HEK293 (cell line): ENCODE measurements at regions not wholly inside any gene's neighbourhood (a gene's known extent, or its start where the extent isn't known, plus 50 kb on each side); places are given as distances from the start of the nearest gene placed in this dataset.

ENCODE experiments used
- HOXD13 ChIP-seq: sonication (generic); formaldehyde crosslinking; IDR thresholded peaks from 2 replicates; pipeline ENCODE4 v1.8.0; 2022; ENCODE audit warnings: missing genetic modification reagents, borderline replicate concordance
- KLF10 ChIP-seq: fragments of 450-650 bp; IDR thresholded peaks from 2 replicates; pipeline ENCODE4 v1.5.1; 2018; ENCODE audit warnings: missing biosample characterization, mild to moderate bottlenecking, missing genetic modification characterization
- MEIS1 ChIP-seq: sonication (generic); formaldehyde crosslinking; IDR thresholded peaks from 2 replicates; pipeline ENCODE4 v1.8.1; 2022; ENCODE audit warnings: missing genetic modification reagents, mild to moderate bottlenecking, borderline replicate concordance
- OVOL3 ChIP-seq: fragments of 450-650 bp; formaldehyde crosslinking; IDR thresholded peaks from 2 replicates; pipeline ENCODE4 v1.5.1; 2016; ENCODE audit warnings: missing biosample characterization, missing genetic modification characterization
- PRDM1 ChIP-seq: fragments of 450-650 bp; formaldehyde crosslinking; IDR thresholded peaks from 2 replicates; pipeline ENCODE4; 2016; ENCODE audit warnings: missing biosample characterization, missing genetic modification characterization
- REPIN1 ChIP-seq: fragments of 450-650 bp; formaldehyde crosslinking; IDR thresholded peaks from 2 replicates; pipeline ENCODE4 v1.5.1; 2017; ENCODE audit warnings: missing biosample characterization, missing genetic modification characterization, low read depth
- WT1 ChIP-seq: fragments of 450-650 bp; formaldehyde crosslinking; IDR thresholded peaks from 2 replicates; pipeline ENCODE4 v1.5.1; 2016; ENCODE audit warnings: missing biosample characterization, missing genetic modification characterization
- ZBTB17 ChIP-seq: fragments of 450-650 bp; formaldehyde crosslinking; IDR thresholded peaks from 2 replicates; pipeline ENCODE4 v1.5.1; 2016; ENCODE audit warnings: missing biosample characterization, missing genetic modification characterization
- ZBTB20 ChIP-seq: fragments of 450-650 bp; formaldehyde crosslinking; IDR thresholded peaks from 2 replicates; pipeline ENCODE4 v1.5.1; 2016; ENCODE audit warnings: missing biosample characterization, missing genetic modification characterization
- ZBTB48 ChIP-seq: fragments of 450-650 bp; formaldehyde crosslinking; IDR thresholded peaks from 2 replicates; pipeline ENCODE4 v1.5.1; 2016; ENCODE audit warnings: missing biosample characterization, missing genetic modification characterization
- ZFP69B ChIP-seq: fragments of 450-650 bp; formaldehyde crosslinking; IDR thresholded peaks from 2 replicates; pipeline ENCODE4 v1.5.1; 2016; ENCODE audit warnings: missing biosample characterization, missing genetic modification characterization
- ZNF121 ChIP-seq: fragments of 450-650 bp; formaldehyde crosslinking; IDR thresholded peaks from 2 replicates; pipeline ENCODE4 v1.5.1; 2016; ENCODE audit warnings: missing biosample characterization, missing genetic modification characterization
- ZNF157 ChIP-seq: fragments of 450-650 bp; formaldehyde crosslinking; IDR thresholded peaks from 2 replicates; pipeline ENCODE4 v1.5.1; 2016; ENCODE audit warnings: missing biosample characterization, missing genetic modification characterization
- ZNF214 ChIP-seq: fragments of 450-650 bp; formaldehyde crosslinking; IDR thresholded peaks from 2 replicates; pipeline ENCODE4 v1.5.1; 2017; ENCODE audit warnings: missing biosample characterization, mild to moderate bottlenecking, missing genetic modification characterization, borderline replicate concordance
- ZNF221 ChIP-seq: fragments of 450-650 bp; formaldehyde crosslinking; IDR thresholded peaks from 2 replicates; pipeline ENCODE4 v1.5.1; 2017; ENCODE audit warnings: missing biosample characterization, missing genetic modification characterization, borderline replicate concordance
- ZNF223 ChIP-seq: fragments of 450-650 bp; formaldehyde crosslinking; IDR thresholded peaks from 2 replicates; pipeline ENCODE4 v1.5.1; 2016; ENCODE audit warnings: missing biosample characterization, missing genetic modification characterization
- ZNF23 ChIP-seq: fragments of 450-650 bp; formaldehyde crosslinking; IDR thresholded peaks from 2 replicates; pipeline ENCODE4 v1.5.1; 2016; ENCODE audit warnings: missing biosample characterization, missing genetic modification characterization, borderline replicate concordance
- ZNF239 ChIP-seq: fragments of 450-650 bp; formaldehyde crosslinking; IDR thresholded peaks from 2 replicates; pipeline ENCODE4 v1.5.1; 2016; ENCODE audit warnings: missing biosample characterization, missing genetic modification characterization
- ZNF24 ChIP-seq: fragments of 450-650 bp; formaldehyde crosslinking; IDR thresholded peaks from 2 replicates; pipeline ENCODE4 v1.5.1; 2016; ENCODE audit warnings: missing biosample characterization, missing genetic modification characterization
- ZNF426 ChIP-seq: fragments of 450-650 bp; formaldehyde crosslinking; IDR thresholded peaks from 2 replicates; pipeline ENCODE4 v1.5.1; 2017; ENCODE audit warnings: missing biosample characterization, missing genetic modification characterization, mild to moderate bottlenecking, inconsistent platforms, moderate library complexity
- ZNF560 ChIP-seq: fragments of 450-650 bp; formaldehyde crosslinking; IDR thresholded peaks from 2 replicates; pipeline ENCODE4 v1.5.1; 2017; ENCODE audit warnings: missing biosample characterization, missing genetic modification characterization, borderline replicate concordance
- ZNF600 ChIP-seq: fragments of 450-650 bp; formaldehyde crosslinking; IDR thresholded peaks from 2 replicates; pipeline ENCODE4 v1.5.1; 2016; ENCODE audit warnings: missing biosample characterization, missing genetic modification characterization
- ZNF658 ChIP-seq: fragments of 450-650 bp; formaldehyde crosslinking; IDR thresholded peaks from 2 replicates; pipeline ENCODE4; 2016; ENCODE audit warnings: missing biosample characterization, missing genetic modification characterization
- ZNF660 ChIP-seq: fragments of 450-650 bp; IDR thresholded peaks from 2 replicates; pipeline ENCODE4 v1.5.1; 2018; ENCODE audit warnings: missing biosample characterization, mild to moderate bottlenecking, missing genetic modification characterization
- ZNF701 ChIP-seq: fragments of 450-650 bp; formaldehyde crosslinking; IDR thresholded peaks from 2 replicates; pipeline ENCODE4 v1.5.1; 2016; ENCODE audit warnings: missing biosample characterization, missing genetic modification characterization
- ZNF76 ChIP-seq: fragments of 450-650 bp; formaldehyde crosslinking; IDR thresholded peaks from 2 replicates; pipeline ENCODE4; 2016; ENCODE audit warnings: low read depth, missing biosample characterization, missing genetic modification characterization, borderline replicate concordance
- ZNF776 ChIP-seq: fragments of 450-650 bp; formaldehyde crosslinking; IDR thresholded peaks from 2 replicates; pipeline ENCODE4 v1.5.0; 2017; ENCODE audit warnings: missing biosample characterization, missing genetic modification characterization, borderline replicate concordance
- ZNF792 ChIP-seq: fragments of 450-650 bp; formaldehyde crosslinking; IDR thresholded peaks from 2 replicates; pipeline ENCODE4 v1.5.1; 2016; ENCODE audit warnings: missing biosample characterization, missing genetic modification characterization
- ZXDB ChIP-seq: fragments of 450-650 bp; formaldehyde crosslinking; IDR thresholded peaks from 2 replicates; pipeline ENCODE4 v1.5.1; 2016; ENCODE audit warnings: missing biosample characterization, missing genetic modification characterization
- TF ChIP-seq, protein P1 (sequence below): fragments of 450-650 bp; formaldehyde crosslinking; IDR thresholded peaks from 2 replicates; pipeline ENCODE4 v1.5.1; 2017; ENCODE audit warnings: missing biosample characterization, missing genetic modification characterization
- TF ChIP-seq, protein P2 (sequence below): fragments of 450-650 bp; formaldehyde crosslinking; IDR thresholded peaks from 2 replicates; pipeline ENCODE4 v1.5.1; 2016; ENCODE audit warnings: missing biosample characterization, missing genetic modification characterization
- TF ChIP-seq, protein P3 (sequence below): fragments of 450-650 bp; formaldehyde crosslinking; IDR thresholded peaks from 2 replicates; pipeline ENCODE4 v1.5.1; 2017; ENCODE audit warnings: missing biosample characterization, missing genetic modification characterization
- TF ChIP-seq, protein P4 (sequence below): fragments of 450-650 bp; formaldehyde crosslinking; IDR thresholded peaks from 2 replicates; pipeline ENCODE4 v1.5.1; 2016; ENCODE audit warnings: missing biosample characterization, missing genetic modification characterization
- TF ChIP-seq, protein P5 (sequence below): fragments of 450-650 bp; formaldehyde crosslinking; IDR thresholded peaks from 2 replicates; pipeline ENCODE4 v1.5.1; 2016; ENCODE audit warnings: missing biosample characterization, missing genetic modification characterization

DNA sequence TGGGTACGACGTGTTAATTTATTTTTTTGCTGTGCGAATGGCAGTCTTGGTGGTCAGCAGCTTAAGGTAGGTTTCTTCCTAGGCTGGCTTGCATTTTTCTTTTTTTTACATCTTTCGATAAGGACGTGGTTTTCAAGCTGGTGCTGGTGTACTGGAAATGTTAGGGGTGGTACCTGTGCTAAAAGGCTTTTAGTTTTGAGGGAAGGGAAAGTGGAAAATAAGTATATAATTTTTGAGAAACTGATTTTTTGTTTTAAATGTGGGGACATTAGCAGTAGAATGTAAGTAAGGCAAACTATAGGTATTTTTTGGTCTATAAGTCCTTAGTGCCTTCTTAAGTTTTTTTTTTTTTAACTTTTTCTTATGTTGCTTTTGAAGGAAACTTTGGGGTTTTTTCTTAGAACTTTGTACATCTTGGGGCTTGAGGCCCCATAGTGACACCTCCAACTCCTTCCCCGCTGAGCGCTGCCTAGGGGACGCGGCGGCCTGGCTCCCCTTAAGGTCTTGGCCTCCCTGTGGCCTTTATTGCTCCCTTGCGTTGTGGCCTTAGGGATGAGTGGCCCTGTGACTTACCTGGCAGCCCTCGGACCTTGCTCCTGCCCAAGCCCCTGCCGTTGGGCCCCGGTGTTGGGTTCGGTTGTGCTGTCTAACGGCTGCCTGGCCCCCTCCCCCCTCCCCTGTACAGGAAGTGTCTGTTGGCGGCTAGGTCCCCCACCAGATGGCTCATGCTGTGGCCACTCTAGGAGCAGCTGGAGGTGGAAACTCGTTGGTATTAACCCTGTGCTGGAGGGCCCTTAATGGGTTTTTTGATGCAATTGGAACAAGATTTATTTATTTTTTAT, 88.0 kb upstream of the RPRML start (continued):
- TF ChIP-seq ZXDB (tag by site-specific recombination): peak; percentile 97
- no peak for TF ChIP-seq ZNF239
- TF ChIP-seq, protein P1, sequence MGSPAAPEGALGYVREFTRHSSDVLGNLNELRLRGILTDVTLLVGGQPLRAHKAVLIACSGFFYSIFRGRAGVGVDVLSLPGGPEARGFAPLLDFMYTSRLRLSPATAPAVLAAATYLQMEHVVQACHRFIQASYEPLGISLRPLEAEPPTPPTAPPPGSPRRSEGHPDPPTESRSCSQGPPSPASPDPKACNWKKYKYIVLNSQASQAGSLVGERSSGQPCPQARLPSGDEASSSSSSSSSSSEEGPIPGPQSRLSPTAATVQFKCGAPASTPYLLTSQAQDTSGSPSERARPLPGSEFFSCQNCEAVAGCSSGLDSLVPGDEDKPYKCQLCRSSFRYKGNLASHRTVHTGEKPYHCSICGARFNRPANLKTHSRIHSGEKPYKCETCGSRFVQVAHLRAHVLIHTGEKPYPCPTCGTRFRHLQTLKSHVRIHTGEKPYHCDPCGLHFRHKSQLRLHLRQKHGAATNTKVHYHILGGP (tag by site-specific recombination): peak; percentile 29; the same call in 1 of the 2 replicates
- TF ChIP-seq, protein P2, sequence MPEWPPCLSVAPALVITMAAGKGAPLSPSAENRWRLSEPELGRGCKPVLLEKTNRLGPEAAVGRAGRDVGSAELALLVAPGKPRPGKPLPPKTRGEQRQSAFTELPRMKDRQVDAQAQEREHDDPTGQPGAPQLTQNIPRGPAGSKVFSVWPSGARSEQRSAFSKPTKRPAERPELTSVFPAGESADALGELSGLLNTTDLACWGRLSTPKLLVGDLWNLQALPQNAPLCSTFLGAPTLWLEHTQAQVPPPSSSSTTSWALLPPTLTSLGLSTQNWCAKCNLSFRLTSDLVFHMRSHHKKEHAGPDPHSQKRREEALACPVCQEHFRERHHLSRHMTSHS: no peak
- peak; percentile 94 for TF ChIP-seq ZNF660
- TF ChIP-seq, protein P3, sequence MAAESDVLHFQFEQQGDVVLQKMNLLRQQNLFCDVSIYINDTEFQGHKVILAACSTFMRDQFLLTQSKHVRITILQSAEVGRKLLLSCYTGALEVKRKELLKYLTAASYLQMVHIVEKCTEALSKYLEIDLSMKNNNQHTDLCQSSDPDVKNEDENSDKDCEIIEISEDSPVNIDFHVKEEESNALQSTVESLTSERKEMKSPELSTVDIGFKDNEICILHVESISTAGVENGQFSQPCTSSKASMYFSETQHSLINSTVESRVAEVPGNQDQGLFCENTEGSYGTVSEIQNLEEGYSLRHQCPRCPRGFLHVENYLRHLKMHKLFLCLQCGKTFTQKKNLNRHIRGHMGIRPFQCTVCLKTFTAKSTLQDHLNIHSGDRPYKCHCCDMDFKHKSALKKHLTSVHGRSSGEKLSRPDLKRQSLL (tag by site-specific recombination): no peak
- TF ChIP-seq ZNF426: no peak
- no peak for TF ChIP-seq MEIS1 (CRISPR knock-in tag)
- TF ChIP-seq REPIN1: no peak
- no peak for TF ChIP-seq HOXD13 (CRISPR knock-in tag)
- TF ChIP-seq, protein P4, sequence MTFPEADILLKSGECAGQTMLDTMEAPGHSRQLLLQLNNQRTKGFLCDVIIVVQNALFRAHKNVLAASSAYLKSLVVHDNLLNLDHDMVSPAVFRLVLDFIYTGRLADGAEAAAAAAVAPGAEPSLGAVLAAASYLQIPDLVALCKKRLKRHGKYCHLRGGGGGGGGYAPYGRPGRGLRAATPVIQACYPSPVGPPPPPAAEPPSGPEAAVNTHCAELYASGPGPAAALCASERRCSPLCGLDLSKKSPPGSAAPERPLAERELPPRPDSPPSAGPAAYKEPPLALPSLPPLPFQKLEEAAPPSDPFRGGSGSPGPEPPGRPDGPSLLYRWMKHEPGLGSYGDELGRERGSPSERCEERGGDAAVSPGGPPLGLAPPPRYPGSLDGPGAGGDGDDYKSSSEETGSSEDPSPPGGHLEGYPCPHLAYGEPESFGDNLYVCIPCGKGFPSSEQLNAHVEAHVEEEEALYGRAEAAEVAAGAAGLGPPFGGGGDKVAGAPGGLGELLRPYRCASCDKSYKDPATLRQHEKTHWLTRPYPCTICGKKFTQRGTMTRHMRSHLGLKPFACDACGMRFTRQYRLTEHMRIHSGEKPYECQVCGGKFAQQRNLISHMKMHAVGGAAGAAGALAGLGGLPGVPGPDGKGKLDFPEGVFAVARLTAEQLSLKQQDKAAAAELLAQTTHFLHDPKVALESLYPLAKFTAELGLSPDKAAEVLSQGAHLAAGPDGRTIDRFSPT (tag by site-specific recombination): no peak
- 0 out of 2 replicates have a peak, but pooled peaks have one; percentile 37 for TF ChIP-seq KLF10 (tag by site-specific recombination)
- peak; percentile 89 for TF ChIP-seq ZNF24 (tag by site-specific recombination)
- TF ChIP-seq WT1 (tag by site-specific recombination): no peak
- peak; percentile 90 for TF ChIP-seq ZFP69B (tag by site-specific recombination)
- TF ChIP-seq ZNF214 (tag by site-specific recombination): no peak
- TF ChIP-seq ZNF221 (tag by site-specific recombination): no peak
- TF ChIP-seq, protein P5, sequence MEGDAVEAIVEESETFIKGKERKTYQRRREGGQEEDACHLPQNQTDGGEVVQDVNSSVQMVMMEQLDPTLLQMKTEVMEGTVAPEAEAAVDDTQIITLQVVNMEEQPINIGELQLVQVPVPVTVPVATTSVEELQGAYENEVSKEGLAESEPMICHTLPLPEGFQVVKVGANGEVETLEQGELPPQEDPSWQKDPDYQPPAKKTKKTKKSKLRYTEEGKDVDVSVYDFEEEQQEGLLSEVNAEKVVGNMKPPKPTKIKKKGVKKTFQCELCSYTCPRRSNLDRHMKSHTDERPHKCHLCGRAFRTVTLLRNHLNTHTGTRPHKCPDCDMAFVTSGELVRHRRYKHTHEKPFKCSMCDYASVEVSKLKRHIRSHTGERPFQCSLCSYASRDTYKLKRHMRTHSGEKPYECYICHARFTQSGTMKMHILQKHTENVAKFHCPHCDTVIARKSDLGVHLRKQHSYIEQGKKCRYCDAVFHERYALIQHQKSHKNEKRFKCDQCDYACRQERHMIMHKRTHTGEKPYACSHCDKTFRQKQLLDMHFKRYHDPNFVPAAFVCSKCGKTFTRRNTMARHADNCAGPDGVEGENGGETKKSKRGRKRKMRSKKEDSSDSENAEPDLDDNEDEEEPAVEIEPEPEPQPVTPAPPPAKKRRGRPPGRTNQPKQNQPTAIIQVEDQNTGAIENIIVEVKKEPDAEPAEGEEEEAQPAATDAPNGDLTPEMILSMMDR: peak; percentile 73
- TF ChIP-seq ZBTB48 (tag by site-specific recombination): peak; percentile 92
- TF ChIP-seq ZNF223 (tag by site-specific recombination): no peak
- TF ChIP-seq ZNF23 (tag by site-specific recombination): no peak
- TF ChIP-seq ZNF701 (tag by site-specific recombination): no peak
- TF ChIP-seq ZNF658: no peak
- TF ChIP-seq ZNF792 (tag by site-specific recombination): no peak; the same call in 1 of the 2 replicates
- TF ChIP-seq OVOL3 (tag by site-specific recombination): peak; percentile 92
- TF ChIP-seq PRDM1 (tag by site-specific recombination): no peak
- TF ChIP-seq ZNF121 (tag by site-specific recombination): no peak
- TF ChIP-seq ZNF600 (tag by site-specific recombination): peak; percentile 89
- TF ChIP-seq ZBTB20 (tag by site-specific recombination): peak; percentile 61; the same call in 1 of the 2 replicates
- TF ChIP-seq ZBTB17 (tag by site-specific recombination): peak; percentile 84
- no peak for TF ChIP-seq ZNF560 (tag by site-specific recombination)
- no peak for TF ChIP-seq ZNF157
- no peak for TF ChIP-seq ZNF76 (tag by site-specific recombination)
- TF ChIP-seq ZNF776 (tag by site-specific recombination): no peak
